OCI-LY1 (cell line): ENCODE measurements at regions not wholly inside any gene's neighbourhood (a gene's known extent, or its start where the extent isn't known, plus 50 kb on each side); places are given as distances from the start of the nearest gene placed in this dataset.
A peak's percentile ranks its signal among the peaks of the same experiment; 100 is the strongest.

Experiments
- H2AFZ ChIP-seq: fragments of 200-600 bp; sonication (generic), shearing (Covaris generic); 2 replicates; pipeline ENCODE4 v1.6.0; 2014; ENCODE audit warnings: antibody characterized with exemption, mild to moderate bottlenecking, low read length
- H3F3A ChIP-seq: fragments of 200-600 bp; sonication (generic), shearing (Covaris generic); 2 replicates; pipeline ENCODE4 v1.6.0; 2014; ENCODE audit warnings: mild to moderate bottlenecking, antibody characterized with exemption, low read length, moderate library complexity; ENCODE audit not compliant: insufficient read depth
- H3K27ac ChIP-seq: fragments of 200-600 bp; sonication (generic); 2 replicates; pipeline ENCODE4 v1.5.1; 2014; ENCODE audit warnings: low read length, mixed run types, mild to moderate bottlenecking, low read depth; ENCODE audit not compliant: poor library complexity, severe bottlenecking
- H3K27me3 ChIP-seq: fragments of 200-600 bp; sonication (generic); 2 replicates; pipeline ENCODE4 v1.6.0; 2014; ENCODE audit warnings: antibody characterized with exemption, mild to moderate bottlenecking, low read length, moderate library complexity; ENCODE audit not compliant: insufficient read depth
- H3K36me3 ChIP-seq: fragments of 200-600 bp; sonication (generic); 2 replicates; pipeline ENCODE4 v1.6.1; 2014; ENCODE audit warnings: mild to moderate bottlenecking, antibody characterized with exemption, low read length, moderate library complexity, mixed read lengths; ENCODE audit not compliant: insufficient read depth
- H3K4me1 ChIP-seq: fragments of 200-600 bp; sonication (generic); 2 replicates; pipeline ENCODE4 v1.5.1; 2014; ENCODE audit warnings: mild to moderate bottlenecking, low read length, moderate library complexity; ENCODE audit not compliant: insufficient read depth, severe bottlenecking
- H3K4me2 ChIP-seq: fragments of 200-600 bp; sonication (generic), shearing (Covaris generic); 2 replicates; pipeline ENCODE4 v1.6.1; 2014; ENCODE audit warnings: low read length
- H3K4me3 ChIP-seq: fragments of 200-600 bp; sonication (generic); 2 replicates; pipeline ENCODE4 v1.5.1; 2014; ENCODE audit warnings: low read length, low read depth, mild to moderate bottlenecking, mixed read lengths; ENCODE audit not compliant: poor library complexity, severe bottlenecking
- H3K79me2 ChIP-seq: fragments of 200-600 bp; shearing (Covaris generic); 2 replicates; pipeline ENCODE4 v1.6.1; 2016; ENCODE audit warnings: mixed run types, low read length, mixed read lengths; ENCODE audit not compliant: insufficient read depth
- H3K9ac ChIP-seq: fragments of 200-600 bp; sonication (generic), shearing (Covaris generic); 2 replicates; pipeline ENCODE4 v1.6.1; 2014; ENCODE audit warnings: mild to moderate bottlenecking, low read length, mixed read lengths
- H3K9me2 ChIP-seq: fragments of 200-600 bp; sonication (generic), shearing (Covaris generic); 2 replicates; pipeline ENCODE4 v1.6.1; 2014; ENCODE audit warnings: low read depth, mild to moderate bottlenecking, low read length, mixed read lengths
- H3K9me3 ChIP-seq: fragments of 200-600 bp; shearing (Covaris generic); 2 replicates; pipeline ENCODE4 v1.6.1; 2014; ENCODE audit warnings: low read length, mixed read lengths
- H4K20me1 ChIP-seq: fragments of 200-600 bp; sonication (generic), shearing (Covaris generic); 2 replicates; pipeline ENCODE4 v1.6.0; 2016; ENCODE audit warnings: mild to moderate bottlenecking, low read length; ENCODE audit not compliant: insufficient read depth
- CTCF ChIP-seq: fragments of 200-600 bp; sonication (generic), shearing (Covaris generic); IDR thresholded peaks from 2 replicates; pipeline ENCODE4 v1.5.1; 2017; ENCODE audit warnings: mild to moderate bottlenecking, antibody characterized with exemption, low read length, moderate library complexity, mixed read lengths
- EZH2 ChIP-seq: fragments of 200-600 bp; sonication (generic), shearing (Covaris generic); IDR thresholded peaks from 2 replicates; pipeline ENCODE4 v1.8.0; 2017; ENCODE audit warnings: borderline replicate concordance, mixed run types, mild to moderate bottlenecking, antibody characterized with exemption, low read length, moderate library complexity, mixed read lengths

GRCh38 chr10:112025228-112025627 lies 158.3 kb downstream of the GPAM start:
- H3K79me2 ChIP-seq, result no peaks in the 10 kb centered on the region
- no peak for TF ChIP-seq EZH2
- no peak for TF ChIP-seq CTCF
- no peak overlapping the region for H3K4me3 ChIP-seq
- H3K36me3 ChIP-seq, result no peaks in the 10 kb centered on the region
- H3K9me3 ChIP-seq, result no peaks in the 10 kb centered on the region
- no peak overlapping the region for H3K27ac ChIP-seq
- H2AFZ ChIP-seq, result no peak overlapping the region
- no peak overlapping the region for H3K4me2 ChIP-seq
- H3K9me2 ChIP-seq, result no peaks in the 10 kb centered on the region
- H3K4me1 ChIP-seq, result no peaks in the 10 kb centered on the region
- no peak overlapping the region for H3K9ac ChIP-seq
- H3K27me3 ChIP-seq, result no peaks in the 10 kb centered on the region
- no peaks in the 10 kb centered on the region for H3F3A ChIP-seq
- H4K20me1 ChIP-seq, result no peaks in the 10 kb centered on the region

GRCh38 chr10:112026438-112026837 lies 157.1 kb downstream of the GPAM start:
- Histone ChIP-seq H3K4me2 (no peak overlapping the region), H3K27me3 (no peaks in the 10 kb centered on the region), H4K20me1 (no peaks in the 10 kb centered on the region), H3K4me3 (no peak overlapping the region), H3K9me2 (no peaks in the 10 kb centered on the region), H3K36me3 (no peaks in the 10 kb centered on the region), H2AFZ (no peak overlapping the region), H3K27ac (no peak overlapping the region), H3K9ac (no peak overlapping the region), H3K4me1 (no peaks in the 10 kb centered on the region), H3F3A (no peaks in the 10 kb centered on the region), H3K79me2 (no peaks in the 10 kb centered on the region), H3K9me3 (no peaks in the 10 kb centered on the region)
- TF ChIP-seq EZH2, result no peak
- TF ChIP-seq CTCF, result peak; percentile 22; the same call in 1 of the 2 replicates

- no peak overlapping the region for H3K27ac ChIP-seq
- TF ChIP-seq EZH2 (no peak), CTCF (no peak)
- H4K20me1 ChIP-seq, result no peaks in the 10 kb centered on the region
- no peaks in the 10 kb centered on the region for H3K79me2 ChIP-seq
- 0 out of 2 replicates have a peak, but pooled peaks cover 2% of the 10 kb centered on the region for H3K9me3 ChIP-seq
- H2AFZ ChIP-seq, result no peak overlapping the region
- no peaks in the 10 kb centered on the region for H3K9me2 ChIP-seq
- no peaks in the 10 kb centered on the region for H3K27me3 ChIP-seq
- H3K4me1 ChIP-seq, result no peaks in the 10 kb centered on the region
- no peaks in the 10 kb centered on the region for H3F3A ChIP-seq
- H3K9ac ChIP-seq, result no peak overlapping the region
- H3K36me3 ChIP-seq, result no peaks in the 10 kb centered on the region
- no peak overlapping the region for H3K4me2 ChIP-seq
- H3K4me3 ChIP-seq, result no peak overlapping the region
Measured at GRCh38 chr10:112027731-112028280, 155.8 kb downstream of the GPAM start.
